SH-SY5Y (cell line): ENCODE measurements at regions not wholly inside any gene's neighbourhood (a gene's known extent, or its start where the extent isn't known, plus 50 kb on each side); places are given as distances from the start of the nearest gene placed in this dataset.

ENCODE experiments used
- GATA2 ChIP-seq: IDR thresholded peaks from 2 replicates; pipeline ENCODE4 v1.6.1; 2011; ENCODE audit warnings: mild to moderate bottlenecking, low read depth, low read length
- GATA3 ChIP-seq: IDR thresholded peaks from 2 replicates; pipeline ENCODE4 v1.6.1; 2011; ENCODE audit warnings: low read depth, mild to moderate bottlenecking, low read length, moderate library complexity

- TF ChIP-seq GATA2 (no peak), GATA3 (no peak)
Observed at GRCh38 chr4:151613290-151613689, 147.5 kb downstream of the GATB start.
